ENCODE measurements at regions not wholly inside any gene's neighbourhood (a gene's known extent, or its start where the extent isn't known, plus 50 kb on each side); places are given as distances from the start of the nearest gene placed in this dataset.

DNA sequence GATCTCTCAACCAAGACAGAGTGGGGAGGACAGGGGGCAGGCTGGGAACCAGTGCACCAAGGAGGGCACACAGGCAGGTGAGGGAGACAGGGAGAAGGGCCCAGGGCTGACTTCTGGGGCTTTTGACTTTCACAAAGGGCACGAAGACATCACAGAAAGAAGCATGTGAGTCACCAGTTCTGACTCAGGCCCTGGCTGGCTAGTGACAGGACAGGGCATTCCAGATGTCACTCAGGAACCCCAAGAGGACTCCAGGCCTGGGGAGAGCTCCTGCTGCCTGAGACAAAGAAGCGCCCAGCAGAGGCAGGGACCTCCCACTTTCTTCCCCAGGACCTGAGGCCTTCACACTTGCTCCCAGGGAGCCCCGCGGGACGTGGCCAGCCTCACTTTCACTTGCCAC is 497.2 kb downstream of the BUD13 start:
- Histone ChIP-seq H3K9me3 (ENCODE audit: control insufficient read depth, insufficient read depth, low read depth, low read length) (no peaks in the 10 kb centered on the region), H3K27ac (ENCODE audit: low read length) (no peak overlapping the region), H3K27me3 (ENCODE audit: control insufficient read depth, insufficient read depth, low read length) (no peaks in the 10 kb centered on the region; the same call in 1 of the 2 replicates), H3K36me3 (ENCODE audit: control insufficient read depth, insufficient read depth, low read length) (no peaks in the 10 kb centered on the region), H3K4me3 (ENCODE audit: low read depth in 2 of 2, low read length in 2 of 2) (no peak overlapping the region), H3K4me1 (ENCODE audit: control insufficient read depth, insufficient read depth, low read length) (0 out of 2 replicates have a peak, but pooled peaks cover 2% of the 10 kb centered on the region)
- DNase-seq (ENCODE audit: low read depth, low spot score) (no peak), ATAC-seq (no peak; the same call in 1 of the 2 replicates)
- ChIA-PET POLR2A (no interaction called here), CTCF (no interaction called here)
- in situ Hi-C loops (cut with HindIII; ENCODE audit: low pct_unique_long_range_greater_than_20kb, low sequenced_read_pairs) (no loop called here), intact Hi-C loops (cut with micrococcal nuclease; ENCODE audit: unreplicated experiment) (loop anchor here (2.0 to 5.0 kb wide), 3 partner anchors 367 to 951 kb away; no protein-coding TSS in a partner anchor)
- no TSS peak for BruUV-seq (replicated peaks)
- no peak for TF ChIP-seq TCF7L2 (IDR thresholded peaks at IDR 0.05; ENCODE audit: low read depth, low read length)
- no peak for TF ChIP-seq SIN3A (IDR thresholded peaks at IDR 0.05; ENCODE audit: borderline replicate concordance, insufficient read depth, low read depth, low read length)
- TF ChIP-seq, protein P1, sequence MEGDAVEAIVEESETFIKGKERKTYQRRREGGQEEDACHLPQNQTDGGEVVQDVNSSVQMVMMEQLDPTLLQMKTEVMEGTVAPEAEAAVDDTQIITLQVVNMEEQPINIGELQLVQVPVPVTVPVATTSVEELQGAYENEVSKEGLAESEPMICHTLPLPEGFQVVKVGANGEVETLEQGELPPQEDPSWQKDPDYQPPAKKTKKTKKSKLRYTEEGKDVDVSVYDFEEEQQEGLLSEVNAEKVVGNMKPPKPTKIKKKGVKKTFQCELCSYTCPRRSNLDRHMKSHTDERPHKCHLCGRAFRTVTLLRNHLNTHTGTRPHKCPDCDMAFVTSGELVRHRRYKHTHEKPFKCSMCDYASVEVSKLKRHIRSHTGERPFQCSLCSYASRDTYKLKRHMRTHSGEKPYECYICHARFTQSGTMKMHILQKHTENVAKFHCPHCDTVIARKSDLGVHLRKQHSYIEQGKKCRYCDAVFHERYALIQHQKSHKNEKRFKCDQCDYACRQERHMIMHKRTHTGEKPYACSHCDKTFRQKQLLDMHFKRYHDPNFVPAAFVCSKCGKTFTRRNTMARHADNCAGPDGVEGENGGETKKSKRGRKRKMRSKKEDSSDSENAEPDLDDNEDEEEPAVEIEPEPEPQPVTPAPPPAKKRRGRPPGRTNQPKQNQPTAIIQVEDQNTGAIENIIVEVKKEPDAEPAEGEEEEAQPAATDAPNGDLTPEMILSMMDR (IDR thresholded peaks at IDR 0.05), result no peak
- TF ChIP-seq POLR2AphosphoS5 (IDR thresholded peaks at IDR 0.05; ENCODE audit: low read depth, low read length), result no peak
- TF ChIP-seq, protein P2, sequence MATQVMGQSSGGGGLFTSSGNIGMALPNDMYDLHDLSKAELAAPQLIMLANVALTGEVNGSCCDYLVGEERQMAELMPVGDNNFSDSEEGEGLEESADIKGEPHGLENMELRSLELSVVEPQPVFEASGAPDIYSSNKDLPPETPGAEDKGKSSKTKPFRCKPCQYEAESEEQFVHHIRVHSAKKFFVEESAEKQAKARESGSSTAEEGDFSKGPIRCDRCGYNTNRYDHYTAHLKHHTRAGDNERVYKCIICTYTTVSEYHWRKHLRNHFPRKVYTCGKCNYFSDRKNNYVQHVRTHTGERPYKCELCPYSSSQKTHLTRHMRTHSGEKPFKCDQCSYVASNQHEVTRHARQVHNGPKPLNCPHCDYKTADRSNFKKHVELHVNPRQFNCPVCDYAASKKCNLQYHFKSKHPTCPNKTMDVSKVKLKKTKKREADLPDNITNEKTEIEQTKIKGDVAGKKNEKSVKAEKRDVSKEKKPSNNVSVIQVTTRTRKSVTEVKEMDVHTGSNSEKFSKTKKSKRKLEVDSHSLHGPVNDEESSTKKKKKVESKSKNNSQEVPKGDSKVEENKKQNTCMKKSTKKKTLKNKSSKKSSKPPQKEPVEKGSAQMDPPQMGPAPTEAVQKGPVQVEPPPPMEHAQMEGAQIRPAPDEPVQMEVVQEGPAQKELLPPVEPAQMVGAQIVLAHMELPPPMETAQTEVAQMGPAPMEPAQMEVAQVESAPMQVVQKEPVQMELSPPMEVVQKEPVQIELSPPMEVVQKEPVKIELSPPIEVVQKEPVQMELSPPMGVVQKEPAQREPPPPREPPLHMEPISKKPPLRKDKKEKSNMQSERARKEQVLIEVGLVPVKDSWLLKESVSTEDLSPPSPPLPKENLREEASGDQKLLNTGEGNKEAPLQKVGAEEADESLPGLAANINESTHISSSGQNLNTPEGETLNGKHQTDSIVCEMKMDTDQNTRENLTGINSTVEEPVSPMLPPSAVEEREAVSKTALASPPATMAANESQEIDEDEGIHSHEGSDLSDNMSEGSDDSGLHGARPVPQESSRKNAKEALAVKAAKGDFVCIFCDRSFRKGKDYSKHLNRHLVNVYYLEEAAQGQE (IDR thresholded peaks at IDR 0.05; ENCODE audit: insufficient read depth in 1 of 2, low read depth in 2 of 2, low read length in 1 of 2), result no peak

DNA sequence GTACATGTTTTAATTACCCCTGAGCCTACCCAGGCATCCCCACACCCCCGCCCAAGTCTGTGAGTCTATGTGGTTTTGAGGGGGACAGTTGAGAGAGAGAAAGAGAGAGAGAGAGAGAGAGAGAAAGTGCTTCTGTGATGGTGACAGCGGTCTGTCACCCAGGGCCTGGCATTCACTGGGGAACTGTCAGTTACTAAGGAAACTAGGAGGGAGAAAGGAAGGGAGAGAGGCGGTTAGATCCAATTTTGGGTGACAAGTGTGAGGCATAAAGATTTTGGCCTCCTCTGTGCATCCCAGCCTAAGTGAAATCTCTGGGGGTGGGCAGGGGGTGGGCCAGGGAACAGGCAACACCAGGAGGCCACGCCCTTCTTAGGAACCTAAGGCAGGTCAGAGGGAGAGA is 498.3 kb downstream of the BUD13 start:
- intact Hi-C loops (cut with micrococcal nuclease; ENCODE audit: unreplicated experiment), result no loop called here
- no peak overlapping the region for H3K27ac ChIP-seq (ENCODE audit: low read length)
- no peaks in the 10 kb centered on the region for H3K9me3 ChIP-seq (ENCODE audit: control insufficient read depth, insufficient read depth, low read depth, low read length)
- H3K36me3 ChIP-seq (ENCODE audit: control insufficient read depth, insufficient read depth, low read length), result no peaks in the 10 kb centered on the region
- ChIA-PET POLR2A (no interaction called here), CTCF (no interaction called here)
- in situ Hi-C loops (cut with HindIII; ENCODE audit: low pct_unique_long_range_greater_than_20kb, low sequenced_read_pairs), result no loop called here
- no TSS peak for BruUV-seq (replicated peaks)
- no peaks in the 10 kb centered on the region; the same call in 1 of the 2 replicates for H3K27me3 ChIP-seq (ENCODE audit: control insufficient read depth, insufficient read depth, low read length)
- ATAC-seq, result no peak
- 0 out of 2 replicates have a peak, but pooled peaks cover 2% of the 10 kb centered on the region for H3K4me1 ChIP-seq (ENCODE audit: control insufficient read depth, insufficient read depth, low read length)
- no peak for DNase-seq (ENCODE audit: low read depth, low spot score)
- TF ChIP-seq TCF7L2 (IDR thresholded peaks at IDR 0.05; ENCODE audit: low read depth, low read length), result no peak
- no peak for TF ChIP-seq POLR2AphosphoS5 (IDR thresholded peaks at IDR 0.05; ENCODE audit: low read depth, low read length)
- TF ChIP-seq, protein P2 (IDR thresholded peaks at IDR 0.05; ENCODE audit: insufficient read depth in 1 of 2, low read depth in 2 of 2, low read length in 1 of 2), result no peak
- TF ChIP-seq SIN3A (IDR thresholded peaks at IDR 0.05; ENCODE audit: borderline replicate concordance, insufficient read depth, low read depth, low read length), result no peak
- TF ChIP-seq, protein P1 (IDR thresholded peaks at IDR 0.05), result no peak
- H3K4me3 ChIP-seq (ENCODE audit: low read depth in 2 of 2, low read length in 2 of 2), result no peak overlapping the region
